ACHN (cell line): ENCODE measurements at regions not wholly inside any gene's neighbourhood (a gene's known extent, or its start where the extent isn't known, plus 50 kb on each side); places are given as distances from the start of the nearest gene placed in this dataset.
"Not testable (repeated sequence)": the region's sequence is repeated elsewhere in the genome, so short reads cannot be mapped to it uniquely, and the experiment has no call there.

Source experiments
- DNase-seq: peaks from one replicate; pipeline ENCODE4 v3.0.0-alpha.2; 2015
- in situ Hi-C: cut with HindIII; loops from 2 replicates; pipeline ENCODE4 v1.10.0; 2017; ENCODE audit warnings: low sequenced_read_pairs, low pct_ligation_motif_present, low pct_unique_long_range_greater_than_20kb

GRCh38 chr2:78068808-78069207, 546.6 kb upstream of the LRRTM4 start:
- in situ Hi-C loops: no loop called here
- no peak for DNase-seq

DNA sequence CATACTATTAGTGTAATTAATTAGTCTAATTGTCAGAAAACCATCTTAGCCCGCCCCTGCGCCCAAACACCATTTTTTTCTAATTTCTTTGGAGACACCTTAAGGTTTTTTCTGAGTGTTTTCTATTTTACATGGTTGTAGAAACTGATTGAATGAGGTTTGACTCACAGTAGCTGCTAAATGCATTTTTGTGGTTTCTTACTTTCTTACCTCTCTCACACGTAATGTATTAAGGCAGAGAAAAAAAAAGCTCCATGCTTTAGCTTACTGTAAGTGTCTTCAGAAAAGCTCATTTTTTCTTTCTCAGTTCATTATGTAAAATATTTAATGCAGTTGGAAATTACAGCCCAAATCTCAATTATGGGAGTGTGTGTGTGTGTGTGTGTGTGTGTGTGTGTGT, 548.5 kb upstream of the LRRTM4 start:
- in situ Hi-C loops: no loop called here
- DNase-seq: no peak

GRCh38 chr2:78077633-78078032, 555.5 kb upstream of the LRRTM4 start:
- in situ Hi-C loops: no loop called here
- DNase-seq: no peak

- DNase-seq: no peak
- in situ Hi-C loops: no loop called here
These were observed 560.4 kb upstream of the LRRTM4 start for GRCh38 chr2:78082555-78082954.

- DNase-seq: no peak
These were observed 571.3 kb upstream of the LRRTM4 start for GRCh38 chr2:78093436-78093835.

DNA sequence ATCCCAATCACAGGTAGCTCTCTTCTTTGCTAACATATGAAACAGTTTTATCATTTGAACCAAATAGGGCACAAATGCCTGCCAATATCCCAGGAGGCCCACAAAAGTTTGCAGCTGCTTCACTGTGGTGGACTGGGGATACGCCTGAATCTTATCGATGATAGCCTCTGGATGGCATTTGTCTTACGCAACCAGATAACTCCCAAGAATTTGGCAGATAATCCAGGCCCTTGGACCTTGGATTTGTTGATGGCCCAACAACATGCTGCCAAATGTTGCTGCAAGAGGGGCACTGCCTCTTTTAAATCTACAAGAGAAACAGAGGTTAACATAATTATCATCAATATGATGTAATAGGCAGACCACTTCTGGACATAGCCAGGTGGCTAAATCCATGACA, 587.1 kb upstream of the LRRTM4 start:
- in situ Hi-C loops: no loop called here

More at GRCh38 chr2:78093436-78093835, 571.3 kb upstream of the LRRTM4 start:
- in situ Hi-C loops: no loop called here

GRCh38 chr2:78115291-78115690, 593.1 kb upstream of the LRRTM4 start:
- DNase-seq: no peak
- in situ Hi-C loops: no loop called here

More for the DNA sequence above, 587.1 kb upstream of the LRRTM4 start:
- no peak for DNase-seq

DNA sequence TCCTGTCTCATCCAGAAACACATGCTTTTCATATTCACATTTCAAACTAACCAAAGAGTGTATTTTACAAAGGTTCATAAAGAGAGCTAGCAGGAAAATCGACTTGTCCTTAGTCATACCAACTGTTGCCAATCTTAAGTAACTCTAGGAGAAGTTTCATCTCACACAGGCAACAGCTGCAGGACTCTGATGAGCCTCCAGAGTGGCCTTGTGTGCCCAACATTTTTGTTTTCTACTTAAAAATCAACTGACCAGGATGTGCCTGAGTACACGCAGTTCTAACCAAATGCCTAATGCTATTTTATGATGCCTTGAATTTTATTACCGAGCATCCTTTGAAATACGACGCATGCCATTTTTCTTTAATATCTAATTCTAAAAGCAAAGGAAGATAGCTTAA, 595.9 kb upstream of the LRRTM4 start:
- in situ Hi-C loops: no loop called here
- no peak for DNase-seq

- DNase-seq: no peak
- in situ Hi-C loops: no loop called here
These were observed 598.1 kb upstream of the LRRTM4 start for GRCh38 chr2:78120275-78120674.

DNA sequence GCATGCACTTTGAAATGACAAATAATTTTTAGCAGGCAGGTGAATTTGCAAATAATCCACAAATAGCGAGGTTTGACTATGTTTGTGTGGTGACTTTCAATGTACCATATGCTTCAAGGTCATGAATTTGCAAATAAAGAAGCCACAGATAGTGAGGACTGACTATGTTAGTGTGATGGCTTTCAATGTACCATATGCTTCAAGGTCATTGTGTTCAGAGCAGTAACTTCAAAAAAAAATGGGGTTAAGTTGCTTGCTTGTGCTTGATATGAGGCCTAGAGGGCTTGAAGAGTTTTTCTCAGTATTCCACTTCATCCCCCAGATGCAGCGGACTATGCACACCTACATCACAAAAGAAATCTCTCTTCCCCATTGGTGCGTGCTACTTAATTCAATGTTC, 602.9 kb upstream of the LRRTM4 start:
- DNase-seq: no peak
- in situ Hi-C loops: no loop called here

- no peak for DNase-seq
- in situ Hi-C loops: no loop called here
These were observed 605.2 kb upstream of the LRRTM4 start for GRCh38 chr2:78127424-78127823.

DNA sequence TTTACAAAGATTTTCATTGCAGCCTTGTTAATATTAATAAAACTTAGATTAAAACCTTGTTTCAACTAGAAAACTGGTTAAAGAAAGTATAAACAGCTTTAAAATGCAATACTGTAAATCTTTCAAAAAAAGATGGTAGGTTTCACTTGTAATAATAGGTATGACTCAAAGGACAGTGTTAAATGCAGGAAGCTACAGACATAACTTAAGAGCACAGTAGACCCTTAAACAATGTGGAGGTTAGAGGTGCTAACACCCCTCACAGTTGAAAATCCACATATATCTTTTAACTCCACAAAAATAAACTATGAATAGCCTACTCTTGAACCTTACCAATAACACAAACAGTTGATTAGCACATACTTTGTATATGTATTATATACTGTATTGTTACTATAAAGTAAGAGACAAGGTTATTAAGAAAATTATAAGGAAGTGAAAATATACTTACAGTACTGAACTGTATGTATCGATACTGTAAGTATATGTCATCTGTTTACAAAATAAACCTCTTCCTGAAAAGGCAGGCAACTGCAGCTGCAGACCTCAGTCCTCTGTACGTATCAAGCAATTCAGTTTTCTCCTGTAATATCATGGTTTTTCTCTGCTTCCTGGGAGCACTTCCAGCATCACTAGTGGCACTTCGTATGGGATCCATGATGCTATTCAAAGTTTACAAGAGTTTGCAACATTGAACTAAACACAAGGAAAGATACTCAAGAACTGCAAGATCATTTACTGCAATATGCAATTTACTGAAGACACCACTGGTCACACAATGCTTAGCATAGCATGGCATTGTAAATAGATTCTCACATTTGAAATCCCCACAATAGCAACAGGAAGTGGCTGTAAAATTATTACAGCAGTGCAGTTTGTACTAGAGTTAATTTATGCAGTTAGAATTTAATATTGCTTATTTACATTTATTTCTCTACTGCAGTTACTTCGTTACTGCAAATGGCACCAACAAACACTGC, 610.5 kb upstream of the LRRTM4 start:
- in situ Hi-C loops: no loop called here
- DNase-seq: no peak

- DNase-seq: no peak
- in situ Hi-C loops: no loop called here
These were observed 623.3 kb upstream of the LRRTM4 start for GRCh38 chr2:78145395-78145996.

- no peak for DNase-seq
- in situ Hi-C loops: no loop called here
These were observed 624.0 kb upstream of the LRRTM4 start for GRCh38 chr2:78145997-78146722.

DNA sequence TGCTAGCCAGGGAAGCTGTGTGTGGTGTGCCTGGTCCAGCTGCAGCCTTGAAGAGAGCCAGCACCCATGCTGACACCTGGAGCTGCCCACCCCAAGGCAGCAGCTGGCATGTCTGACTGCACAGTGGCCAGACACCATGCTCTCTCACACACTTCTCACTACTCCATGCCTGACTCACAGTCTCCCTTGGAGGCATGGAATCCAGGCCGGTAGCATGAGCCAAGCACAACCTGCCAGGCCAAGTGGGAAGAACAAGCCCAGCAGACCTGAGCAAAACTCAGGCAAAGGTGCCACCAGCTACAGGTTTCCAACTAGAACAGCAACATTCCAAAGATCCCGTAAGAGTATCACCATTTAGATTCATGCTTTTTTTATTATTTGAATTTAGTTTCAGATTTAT, 625.3 kb upstream of the LRRTM4 start:
- no peak for DNase-seq
- in situ Hi-C loops: no loop called here

- DNase-seq: no peak
- in situ Hi-C loops: no loop called here
These were observed 632.4 kb upstream of the LRRTM4 start for GRCh38 chr2:78154586-78154985.

- in situ Hi-C loops: no loop called here
- DNase-seq: no peak
These were observed 640.0 kb upstream of the LRRTM4 start for GRCh38 chr2:78162202-78162601.

GRCh38 chr2:78172157-78172556, 650.0 kb upstream of the LRRTM4 start:
- DNase-seq, in situ Hi-C loops: not testable (repeated sequence)

DNA sequence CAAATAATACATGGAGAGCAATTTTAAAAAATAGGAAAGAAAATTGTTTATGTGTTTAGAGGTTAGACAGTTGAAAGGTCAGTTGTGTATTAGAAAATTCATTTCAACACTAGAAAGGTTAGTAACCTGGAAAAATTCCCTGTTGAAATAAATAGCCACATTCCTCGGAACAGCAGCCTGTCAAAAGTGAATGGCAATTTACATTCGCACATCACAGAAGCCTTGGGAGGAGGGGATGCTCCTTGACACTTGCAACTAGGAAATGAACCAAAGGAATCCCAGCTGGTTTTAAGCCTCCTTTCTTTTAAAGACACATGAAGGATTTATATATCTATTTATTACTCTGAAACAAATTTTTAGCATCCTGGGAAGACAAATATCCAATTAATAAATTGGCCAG, 653.5 kb upstream of the LRRTM4 start:
- in situ Hi-C loops: no loop called here
- no peak for DNase-seq
